Ovary (tissue), 7 donors: ENCODE measurements at regions not wholly inside any gene's neighbourhood (a gene's known extent, or its start where the extent isn't known, plus 50 kb on each side); places are given as distances from the start of the nearest gene placed in this dataset.

Experiments
- DNase-seq, 5 donors: peaks; one replicate each; pipeline ENCODE4 v3.0.0-alpha.2; 2019 to 2020
- H3K27ac ChIP-seq, 2 donors: fragments of 200-600 bp; one replicate each; pipeline versions ENCODE4 v1.5.1 to v1.8.0; 2019 to 2022
- H3K27me3 ChIP-seq: fragments of 200-600 bp; one replicate; pipeline ENCODE4 v1.8.0; 2022
- H3K36me3 ChIP-seq: fragments of 200-600 bp; sonication (generic); one replicate; pipeline ENCODE4 v1.5.1; 2019
- H3K4me1 ChIP-seq: one replicate; pipeline ENCODE4 v1.8.1; 2013; ENCODE audit warnings: mild to moderate bottlenecking, moderate library complexity; ENCODE audit not compliant: insufficient read depth
- H3K4me3 ChIP-seq: fragments of 200-600 bp; sonication (generic); one replicate; pipeline ENCODE4 v1.5.1; 2017
- H3K9me3 ChIP-seq, 2 donors: fragments of 200-600 bp in 1 of 2; sonication (generic) in 1 of 2; one replicate each; pipeline versions ENCODE4 v1.5.1 to v1.8.1; 2013 to 2019; ENCODE audit warnings: mild to moderate bottlenecking in 1 of 2, moderate library complexity in 1 of 2
- CTCF ChIP-seq, 3 donors: fragments of 450-650 bp in 2 of 3; fragments of 200-600 bp in 1 of 3; IDR thresholded peaks; one replicate each; pipeline versions ENCODE4 v1.5.1 to v1.8.0; 2016 to 2022; ENCODE audit warnings: antibody characterized with exemption in 3 of 3, mild to moderate bottlenecking in 1 of 3
- EP300 ChIP-seq: sonication (generic); formaldehyde crosslinking; IDR thresholded peaks from one replicate; pipeline ENCODE4 v1.6.1; 2017; ENCODE audit warnings: antibody characterized with exemption
- POLR2A ChIP-seq: fragments of 450-650 bp; IDR thresholded peaks from one replicate; pipeline ENCODE4 v1.6.1; 2017; ENCODE audit warnings: antibody characterized with exemption, mild to moderate bottlenecking, moderate library complexity
- WGBS, 3 donors: extraction: QIAGEN DNeasy Blood & Tissue Kit in 1 of 3; methylation state at CpG; one replicate each; pipeline versions ENCODE4 v1.1.5 to v1.1.7; 2013 to 2017; 5-methylcytosine and 5-hydroxymethylcytosine counted together
- intact Hi-C, 4 donors: fragments of 100-400 bp; cut with DNase I; formaldehyde crosslinking; loops; one replicate each; pipeline versions ENCODE4 v1.11.0 to v1.15.1; 2022 to 2023
- donor health status: DM: no; HTN: no; CAD: no; lungs with moderate emphysema.
- donor health status: DM: no; HTN: no; CAD: no.
- donor health status: Bipolar disorder and iron deficiency.
- donor health status: DM: no; HTN: no; CAD: no.
- donor health status: DM: yes; HTN: yes; CAD: no.

- H3K27me3 ChIP-seq, result no peaks in the 10 kb centered on the region
- H3K4me1 ChIP-seq, result no peaks in the 10 kb centered on the region
- H3K36me3 ChIP-seq, result no peaks in the 10 kb centered on the region
- no peak for DNase-seq
- H3K27ac ChIP-seq, result no peak overlapping the region
- intact Hi-C loops, result no loop called here
- TF ChIP-seq EP300, result no peak
- WGBS, 3 donors, result 84 to 88% (median 87%) methylated on average over 4 of the region's 4 CpGs
- H3K4me3 ChIP-seq, result no peak overlapping the region
- no peaks in the 10 kb centered on the region for H3K9me3 ChIP-seq
These were observed 151.2 kb downstream of the ZDHHC21 start for GRCh38 chr9:14542071-14542470.

GRCh38 chr9:14538526-14538925 lies 154.7 kb downstream of the ZDHHC21 start:
- Histone ChIP-seq H3K27me3 (no peaks in the 10 kb centered on the region), H3K9me3 (no peaks in the 10 kb centered on the region), H3K4me3 (no peak overlapping the region), H3K36me3 (no peaks in the 10 kb centered on the region), H3K4me1 (no peaks in the 10 kb centered on the region), H3K27ac (no peak overlapping the region)
- intact Hi-C loops, result no loop called here
- TF ChIP-seq EP300 (no peak), CTCF (IDR thresholded peaks at IDR 0.05) (no peak), POLR2A (no peak)
- DNase-seq, result no peak
- 84 to 96% (median 90%) methylated on average over 4 of the region's 4 CpGs for WGBS, 3 donors

GRCh38 chr9:14535161-14535955 lies 157.9 kb downstream of the ZDHHC21 start:
- no peaks in the 10 kb centered on the region for H3K4me1 ChIP-seq
- intact Hi-C loops, result no loop called here
- no peak overlapping the region for H3K4me3 ChIP-seq
- no peaks in the 10 kb centered on the region for H3K36me3 ChIP-seq
- H3K27ac ChIP-seq, result no peak overlapping the region
- DNase-seq, result no peak
- no peak for TF ChIP-seq EP300
- TF ChIP-seq CTCF (IDR thresholded peaks at IDR 0.05), result no peak
- no peak for TF ChIP-seq POLR2A
- H3K27me3 ChIP-seq, result no peaks in the 10 kb centered on the region
- 68 to 75% (median 72%) methylated on average over 12 of the region's 12 CpGs for WGBS, 3 donors
- no peaks in the 10 kb centered on the region for H3K9me3 ChIP-seq

GRCh38 chr9:14533867-14534640 lies 159.2 kb downstream of the ZDHHC21 start:
- no peaks in the 10 kb centered on the region for H3K9me3 ChIP-seq
- TF ChIP-seq POLR2A, result no peak
- TF ChIP-seq EP300, result no peak
- no peak for TF ChIP-seq CTCF (IDR thresholded peaks at IDR 0.05)
- H3K4me1 ChIP-seq, result no peaks in the 10 kb centered on the region
- intact Hi-C loops, result no loop called here
- 73 to 77% (median 73%) methylated on average over 19 to 20 of the region's 20 CpGs for WGBS, 3 donors
- H3K27me3 ChIP-seq, result no peaks in the 10 kb centered on the region
- DNase-seq, result no peak
- H3K36me3 ChIP-seq, result no peaks in the 10 kb centered on the region
- no peak overlapping the region for H3K27ac ChIP-seq
- no peak overlapping the region for H3K4me3 ChIP-seq
